Mesenchymal stem cell (in vitro differentiated cells and primary cell): ENCODE measurements at regions not wholly inside any gene's neighbourhood (a gene's known extent, or its start where the extent isn't known, plus 50 kb on each side); places are given as distances from the start of the nearest gene placed in this dataset.
"Not testable (repeated sequence)": the region's sequence is repeated elsewhere in the genome, so short reads cannot be mapped to it uniquely, and the experiment has no call there.

Experiments used
- DNase-seq: peaks from one replicate; pipeline ENCODE4 v3.0.0-alpha.2; 2013
- H2AFZ ChIP-seq: one replicate; pipeline ENCODE4 v1.6.1; 2013; ENCODE audit warnings: low read depth, mild to moderate bottlenecking, control low read depth, inconsistent platforms, low read length, moderate library complexity
- H2AK5ac ChIP-seq: 2 replicates; pipeline ENCODE4 v1.6.1; 2013; ENCODE audit warnings: low read length, moderate library complexity, mild to moderate bottlenecking, inconsistent platforms; ENCODE audit not compliant: severe bottlenecking
- H2BK120ac ChIP-seq: one replicate; pipeline ENCODE4 v1.6.1; 2013; ENCODE audit warnings: low read depth, mild to moderate bottlenecking, inconsistent platforms, low read length, moderate library complexity
- H2BK12ac ChIP-seq, 2 experiments: one replicate each; pipeline ENCODE4 v1.6.1; 2013; ENCODE audit warnings: inconsistent platforms in 2 of 2, low read length in 2 of 2, mild to moderate bottlenecking in 2 of 2, moderate library complexity in 2 of 2, control low read depth in 1 of 2
- H2BK15ac ChIP-seq: one replicate; pipeline ENCODE4 v1.6.1; 2013; ENCODE audit warnings: mild to moderate bottlenecking, low read depth, inconsistent platforms; ENCODE audit not compliant: poor library complexity, severe bottlenecking
- H2BK5ac ChIP-seq: 2 replicates; pipeline ENCODE4 v1.6.1; 2013; ENCODE audit warnings: low read depth, mild to moderate bottlenecking, low read length, control low read depth, inconsistent platforms; ENCODE audit not compliant: poor library complexity, severe bottlenecking
- H3K14ac ChIP-seq, 2 experiments: one replicate each; pipeline ENCODE4 v1.6.1; 2013; ENCODE audit warnings: inconsistent platforms in 2 of 2, low read length in 2 of 2, control low read depth in 1 of 2, mild to moderate bottlenecking in 1 of 2, moderate library complexity in 1 of 2
- H3K18ac ChIP-seq, 2 experiments: one replicate each; pipeline ENCODE4 v1.6.1; 2013; ENCODE audit warnings: inconsistent platforms in 2 of 2, low read length in 2 of 2, control low read depth in 1 of 2, low read depth in 1 of 2, mild to moderate bottlenecking in 1 of 2
- H3K23ac ChIP-seq, 2 experiments: one replicate each; pipeline ENCODE4 v1.6.1; 2013; ENCODE audit warnings: inconsistent platforms in 2 of 2, low read length in 2 of 2, mild to moderate bottlenecking in 2 of 2, moderate library complexity in 2 of 2, control low read depth in 1 of 2
- H3K27ac ChIP-seq: 2 replicates; pipeline ENCODE4 v1.5.1; 2013; ENCODE audit warnings: mild to moderate bottlenecking, moderate library complexity, low read length, control low read depth, inconsistent platforms; ENCODE audit not compliant: poor library complexity, severe bottlenecking
- H3K27me3 ChIP-seq, 2 experiments: 2 replicates each; pipeline versions ENCODE4 v1.6.1 to v1.7.0; 2013; ENCODE audit warnings: low read length in 2 of 2, mild to moderate bottlenecking in 2 of 2, moderate library complexity in 2 of 2, control low read depth in 1 of 2, inconsistent platforms in 1 of 2; ENCODE audit not compliant: control insufficient read depth in 1 of 2, insufficient read depth in 1 of 2
- H3K36me3 ChIP-seq, 2 experiments: 2 replicates each; pipeline versions ENCODE4 v1.6.1 to v1.7.0; 2013; ENCODE audit warnings: low read length in 2 of 2, control low read depth in 1 of 2, inconsistent platforms in 1 of 2, low read depth in 1 of 2, mild to moderate bottlenecking in 1 of 2; ENCODE audit not compliant: insufficient read depth in 2 of 2, control insufficient read depth in 1 of 2
- H3K4ac ChIP-seq, 2 experiments: one replicate each; pipeline ENCODE4 v1.6.1; 2013; ENCODE audit warnings: inconsistent platforms in 2 of 2, low read length in 2 of 2, mild to moderate bottlenecking in 2 of 2, moderate library complexity in 2 of 2, control low read depth in 1 of 2, low read depth in 1 of 2
- H3K4me1 ChIP-seq: 2 replicates; pipeline ENCODE4 v1.6.1; 2013; ENCODE audit warnings: low read depth, low read length, control low read depth; ENCODE audit not compliant: control insufficient read depth, insufficient read depth
- H3K4me2 ChIP-seq: 2 replicates; pipeline ENCODE4 v1.6.1; 2013; ENCODE audit warnings: low read length, mild to moderate bottlenecking, inconsistent platforms; ENCODE audit not compliant: poor library complexity, severe bottlenecking
- H3K4me3 ChIP-seq, 2 experiments: 2 replicates each; pipeline versions ENCODE4 v1.5.1 to v1.7.0; 2013; ENCODE audit warnings: low read length in 2 of 2, mild to moderate bottlenecking in 2 of 2, control low read depth in 1 of 2, low read depth in 1 of 2; ENCODE audit not compliant: insufficient read depth in 1 of 2
- H3K79me1 ChIP-seq: replicated peaks from 2 replicates; pipeline ENCODE4 v1.6.1; 2013; ENCODE audit warnings: mild to moderate bottlenecking, control low read depth, low read length, inconsistent platforms; ENCODE audit not compliant: poor library complexity, severe bottlenecking
- H3K9ac ChIP-seq: 2 replicates; pipeline ENCODE4 v1.7.0; 2013; ENCODE audit warnings: mild to moderate bottlenecking, low read length, moderate library complexity
- H3K9me3 ChIP-seq: 2 replicates; pipeline ENCODE4 v1.7.0; 2013; ENCODE audit warnings: mild to moderate bottlenecking, low read length; ENCODE audit not compliant: control insufficient read depth
- H4K8ac ChIP-seq: one replicate; pipeline ENCODE4 v1.6.1; 2013; ENCODE audit warnings: inconsistent platforms, mild to moderate bottlenecking, low read length, moderate library complexity
- H4K91ac ChIP-seq: one replicate; pipeline ENCODE4 v1.6.1; 2013; ENCODE audit warnings: mild to moderate bottlenecking, low read length, inconsistent platforms
- WGBS: methylation state at CpG from one replicate; pipeline ENCODE4 v1.1.7; 2013; ENCODE audit warnings: mixed read lengths; 5-methylcytosine and 5-hydroxymethylcytosine counted together

DNA sequence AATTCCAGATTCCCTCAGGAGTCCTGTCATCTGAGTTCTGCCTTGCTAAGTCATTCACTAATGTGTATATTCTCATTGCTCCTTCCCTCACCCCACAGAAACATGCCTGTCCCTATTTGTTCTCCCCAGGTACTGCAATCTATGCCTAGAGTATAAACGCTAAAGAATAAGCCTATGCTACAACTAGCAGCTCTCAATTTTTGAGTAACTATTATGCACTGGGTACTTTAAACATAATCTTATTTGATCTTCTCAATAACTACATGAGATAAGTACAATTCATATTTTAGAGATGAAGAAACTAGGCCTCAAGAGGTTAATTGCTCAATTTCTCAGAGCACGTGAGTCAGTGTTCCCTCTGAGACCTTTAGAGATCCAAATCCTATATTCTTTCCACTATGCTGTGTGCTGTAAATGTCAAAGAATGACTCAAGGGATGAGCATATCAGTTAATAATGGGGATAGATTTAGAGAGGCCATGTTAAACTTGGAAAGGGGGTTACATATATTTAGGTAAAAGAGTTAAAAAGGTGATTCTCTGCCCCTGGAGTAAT lies 423.8 kb upstream of the ADGRB3 start:
- H3K79me1 ChIP-seq, result no peaks in the 10 kb centered on the region
- no peaks in the 10 kb centered on the region for H3K36me3 ChIP-seq
- H2AFZ ChIP-seq, result no peak overlapping the region
- no peak overlapping the region for H2BK120ac ChIP-seq
- no peaks in the 10 kb centered on the region for H3K4me1 ChIP-seq
- H3K23ac ChIP-seq, result no peak overlapping the region
- no peak overlapping the region for H2BK15ac ChIP-seq
- WGBS, result 70% methylated on average over 2 of the region's 2 CpGs
- peak; percentile 15 for DNase-seq
- H3K27me3 ChIP-seq, result no peaks in the 10 kb centered on the region
- H4K91ac ChIP-seq, result no peak overlapping the region
- H2BK5ac ChIP-seq, result no peak overlapping the region
- H3K9ac ChIP-seq, result no peak overlapping the region
- H3K27ac ChIP-seq, result no peak overlapping the region
- peak overlapping the region in 1 of 2 experiments; percentile 28 for H3K4me3 ChIP-seq
- H3K4ac ChIP-seq, result no peak overlapping the region
- no peak overlapping the region for H3K18ac ChIP-seq
- no peak overlapping the region for H3K14ac ChIP-seq
- H4K8ac ChIP-seq, result no peak overlapping the region
- H3K4me2 ChIP-seq, result no peak overlapping the region
- H2AK5ac ChIP-seq, result no peak overlapping the region
- H2BK12ac ChIP-seq, result no peak overlapping the region
- no peaks in the 10 kb centered on the region for H3K9me3 ChIP-seq

DNA sequence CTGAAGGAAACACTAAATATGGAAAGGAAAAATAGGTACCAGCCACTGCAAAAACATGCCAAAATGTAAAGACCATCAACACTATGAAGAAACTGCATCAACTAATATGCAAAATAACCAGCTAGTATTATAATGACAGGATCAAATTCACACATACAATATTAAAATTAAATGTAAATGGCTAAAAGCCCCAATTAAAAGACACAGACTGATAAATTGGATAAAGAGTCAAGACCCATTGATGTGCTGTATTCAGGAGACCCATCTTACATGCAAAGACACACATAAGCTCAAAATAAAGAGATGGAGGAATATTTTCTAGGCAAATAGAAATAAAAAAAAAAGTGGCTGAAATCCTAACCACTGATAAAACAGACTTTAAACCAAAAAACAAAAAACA lies 427.5 kb upstream of the ADGRB3 start:
- H2BK12ac ChIP-seq, DNase-seq, H2AFZ ChIP-seq, H2BK5ac ChIP-seq, H2BK15ac ChIP-seq, H3K4me1 ChIP-seq, H4K91ac ChIP-seq, H3K9ac ChIP-seq, H3K27me3 ChIP-seq, H3K36me3 ChIP-seq, H3K4ac ChIP-seq, H3K4me2 ChIP-seq, H3K79me1 ChIP-seq, H3K9me3 ChIP-seq, H4K8ac ChIP-seq, H2AK5ac ChIP-seq, H3K27ac ChIP-seq, H3K14ac ChIP-seq, H3K23ac ChIP-seq, H3K18ac ChIP-seq, H3K4me3 ChIP-seq, H2BK120ac ChIP-seq: not testable (repeated sequence)

DNA sequence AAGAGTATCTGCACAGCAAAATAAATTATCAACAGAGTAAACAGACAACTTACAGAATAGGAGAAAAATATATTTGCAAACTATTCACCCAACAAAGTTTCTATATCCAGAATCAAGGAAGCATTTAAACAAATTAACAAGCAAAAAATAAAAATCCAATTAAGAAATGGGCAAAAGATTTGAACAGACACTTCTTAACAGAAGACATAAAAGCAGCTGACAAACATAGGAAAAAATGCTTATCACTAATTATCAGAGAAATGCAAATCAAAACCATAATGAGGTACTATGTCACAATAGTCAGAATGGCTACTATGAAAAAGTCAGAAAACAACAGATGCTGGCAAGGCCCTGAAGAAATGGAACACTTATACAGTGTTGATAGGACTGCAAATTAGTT lies 434.2 kb upstream of the ADGRB3 start:
- no peak overlapping the region for H3K14ac ChIP-seq
- no peak overlapping the region for H2BK12ac ChIP-seq
- DNase-seq, result no peak
- peaks cover 10% of the 10 kb centered on the region for H3K9me3 ChIP-seq
- no peak overlapping the region for H2BK120ac ChIP-seq
- no peaks in the 10 kb centered on the region for H3K27me3 ChIP-seq
- no peaks in the 10 kb centered on the region for H3K79me1 ChIP-seq
- H3K23ac ChIP-seq, result no peak overlapping the region
- no peak overlapping the region for H3K4me2 ChIP-seq
- no peak overlapping the region for H3K4ac ChIP-seq
- no peaks in the 10 kb centered on the region for H3K36me3 ChIP-seq
- no peak overlapping the region for H3K18ac ChIP-seq
- no peak overlapping the region for H3K4me3 ChIP-seq
- peaks cover 1% of the 10 kb centered on the region for H3K4me1 ChIP-seq
- H2BK5ac ChIP-seq, result no peak overlapping the region
- H2BK15ac ChIP-seq, result no peak overlapping the region
- no peak overlapping the region for H2AK5ac ChIP-seq
- no peak overlapping the region for H2AFZ ChIP-seq
- no peak overlapping the region for H3K27ac ChIP-seq
- no peak overlapping the region for H4K91ac ChIP-seq
- no peak overlapping the region for H3K9ac ChIP-seq
- no peak overlapping the region for H4K8ac ChIP-seq

DNA sequence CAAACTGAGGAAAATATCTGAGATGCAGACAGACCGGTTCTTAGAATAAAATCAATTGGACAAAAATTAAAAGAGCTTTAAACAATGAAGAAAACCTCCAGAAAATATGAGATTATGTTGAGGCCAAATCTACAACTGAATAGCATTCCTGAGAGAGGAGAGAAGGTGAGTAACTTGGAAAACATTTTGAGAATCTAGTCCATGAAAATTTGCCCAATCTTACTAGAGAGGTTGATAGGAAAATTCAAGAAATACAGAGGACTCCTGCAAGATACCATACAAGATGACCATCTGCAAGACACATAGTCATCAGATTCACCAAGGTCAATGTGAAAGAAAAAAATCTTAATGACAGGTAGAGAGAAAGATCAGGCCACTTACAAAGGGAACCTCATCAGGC lies 437.7 kb upstream of the ADGRB3 start:
- H3K23ac ChIP-seq, result no peak overlapping the region
- no peak overlapping the region for H2AK5ac ChIP-seq
- H4K91ac ChIP-seq, result no peak overlapping the region
- no peaks in the 10 kb centered on the region for H3K36me3 ChIP-seq
- H3K27me3 ChIP-seq, result no peaks in the 10 kb centered on the region
- H2BK12ac ChIP-seq, result no peak overlapping the region
- H3K4ac ChIP-seq, result no peak overlapping the region
- no peak overlapping the region for H2AFZ ChIP-seq
- H3K9ac ChIP-seq, result no peak overlapping the region
- H3K14ac ChIP-seq, result no peak overlapping the region
- no CpG with 5 or more reads among the region's 1 CpG for WGBS
- no peak for DNase-seq
- no peak overlapping the region for H3K4me3 ChIP-seq
- H3K9me3 ChIP-seq, result peaks cover 3% of the 10 kb centered on the region
- no peak overlapping the region for H3K4me2 ChIP-seq
- no peak overlapping the region for H2BK15ac ChIP-seq
- no peak overlapping the region for H3K27ac ChIP-seq
- H2BK120ac ChIP-seq, result no peak overlapping the region
- no peak overlapping the region for H3K18ac ChIP-seq
- H2BK5ac ChIP-seq, result no peak overlapping the region
- H3K79me1 ChIP-seq, result no peaks in the 10 kb centered on the region
- H3K4me1 ChIP-seq, result no peaks in the 10 kb centered on the region
- no peak overlapping the region for H4K8ac ChIP-seq
